ENCODE measurements at regions not wholly inside any gene's neighbourhood (a gene's known extent, or its start where the extent isn't known, plus 50 kb on each side); places are given as distances from the start of the nearest gene placed in this dataset.
"Not testable (repeated sequence)": the region's sequence is repeated elsewhere in the genome, so short reads cannot be mapped to it uniquely, and the experiment has no call there.

- Histone ChIP-seq H3K27ac (no peak overlapping the region), H3K9me3 (ENCODE audit: low read depth) (no peaks in the 10 kb centered on the region), H3K9me2 (replicated peaks; ENCODE audit: insufficient read depth) (no peaks in the 10 kb centered on the region), H3K4me1 (ENCODE audit: insufficient read depth) (no peaks in the 10 kb centered on the region), H3K36me3 (replicated peaks; ENCODE audit: insufficient read depth, low read depth) (no peaks in the 10 kb centered on the region), H2AFZ (no peak overlapping the region), H3K4me3 (no peak overlapping the region), H3K4me2 (no peak overlapping the region), H3K27me3 (no peaks in the 10 kb centered on the region), H3K79me2 (no peaks in the 10 kb centered on the region), H4K20me1 (ENCODE audit: insufficient read depth, poor library complexity, severe bottlenecking) (no peaks in the 10 kb centered on the region)
- TF ChIP-seq CTCF (IDR thresholded peaks at IDR 0.05; ENCODE audit: poor library complexity) (no peak), EZH2 (IDR thresholded peaks at IDR 0.05; ENCODE audit: borderline replicate concordance) (no peak), EZH2phosphoT487 (IDR thresholded peaks at IDR 0.05; ENCODE audit: low read depth, severe bottlenecking, unreplicated experiment) (no peak)
- DNase-seq (ENCODE audit: low spot score) = no peak
- 93% methylated on average over 8 of the region's 8 CpGs for WGBS (ENCODE audit: low lambda C conversion rate, missing lambda C conversion rate)
Observed at GRCh38 chrX:80929251-80929650, 119.6 kb upstream of the BRWD3 start.

- H4K20me1 ChIP-seq (ENCODE audit: insufficient read depth, poor library complexity, severe bottlenecking) = no peaks in the 10 kb centered on the region
Observed at GRCh38 chrX:80917919-80918318, 108.2 kb upstream of the BRWD3 start.

GRCh38 chrX:80912351-80912750 lies 102.7 kb upstream of the BRWD3 start:
- not testable (repeated sequence) for H2AFZ ChIP-seq; H3K4me2 ChIP-seq; H3K9me2 ChIP-seq (replicated peaks; ENCODE audit: insufficient read depth); H3K9me3 ChIP-seq (ENCODE audit: low read depth); H4K20me1 ChIP-seq (ENCODE audit: insufficient read depth, poor library complexity, severe bottlenecking); H3K27me3 ChIP-seq; H3K4me1 ChIP-seq (ENCODE audit: insufficient read depth); H3K27ac ChIP-seq; H3K36me3 ChIP-seq (replicated peaks; ENCODE audit: insufficient read depth, low read depth); H3K79me2 ChIP-seq; DNase-seq (ENCODE audit: low spot score); H3K4me3 ChIP-seq
- WGBS (ENCODE audit: low lambda C conversion rate, missing lambda C conversion rate) = 81% methylated on average over 2 of the region's 2 CpGs

More at GRCh38 chrX:80917919-80918318, 108.2 kb upstream of the BRWD3 start:
- Histone ChIP-seq H3K9me2 (replicated peaks; ENCODE audit: insufficient read depth) (no peaks in the 10 kb centered on the region), H3K9me3 (ENCODE audit: low read depth) (peaks cover 4% of the 10 kb centered on the region), H3K36me3 (replicated peaks; ENCODE audit: insufficient read depth, low read depth) (no peaks in the 10 kb centered on the region), H3K27ac (no peak overlapping the region), H3K4me3 (no peak overlapping the region), H3K4me2 (no peak overlapping the region), H3K4me1 (ENCODE audit: insufficient read depth) (no peaks in the 10 kb centered on the region), H3K79me2 (no peaks in the 10 kb centered on the region), H3K27me3 (no peaks in the 10 kb centered on the region), H2AFZ (no peak overlapping the region)
- DNase-seq (ENCODE audit: low spot score) = no peak
- 56% methylated on average over 1 of the region's 1 CpG for WGBS (ENCODE audit: low lambda C conversion rate, missing lambda C conversion rate)
- no peak for TF ChIP-seq EZH2phosphoT487 (IDR thresholded peaks at IDR 0.05; ENCODE audit: low read depth, severe bottlenecking, unreplicated experiment)
- TF ChIP-seq CTCF (IDR thresholded peaks at IDR 0.05; ENCODE audit: poor library complexity) = no peak
- TF ChIP-seq EZH2 (IDR thresholded peaks at IDR 0.05; ENCODE audit: borderline replicate concordance) = no peak

- Histone ChIP-seq H2AFZ (no peak overlapping the region), H3K27me3 (no peaks in the 10 kb centered on the region), H3K4me1 (ENCODE audit: insufficient read depth) (no peaks in the 10 kb centered on the region), H3K4me3 (no peak overlapping the region), H3K79me2 (no peaks in the 10 kb centered on the region), H3K27ac (no peak overlapping the region), H3K36me3 (replicated peaks; ENCODE audit: insufficient read depth, low read depth) (no peaks in the 10 kb centered on the region), H3K4me2 (no peak overlapping the region), H4K20me1 (ENCODE audit: insufficient read depth, poor library complexity, severe bottlenecking) (no peaks in the 10 kb centered on the region), H3K9me3 (ENCODE audit: low read depth) (no peaks in the 10 kb centered on the region), H3K9me2 (replicated peaks; ENCODE audit: insufficient read depth) (no peaks in the 10 kb centered on the region)
- DNase-seq (ENCODE audit: low spot score) = no peak
- 28% methylated on average over 1 of the region's 1 CpG for WGBS (ENCODE audit: low lambda C conversion rate, missing lambda C conversion rate)
- TF ChIP-seq CTCF (IDR thresholded peaks at IDR 0.05; ENCODE audit: poor library complexity) = no peak
Observed at GRCh38 chrX:80879916-80880315, 70.2 kb upstream of the BRWD3 start.
